ENCODE measurements at regions not wholly inside any gene's neighbourhood (a gene's known extent, or its start where the extent isn't known, plus 50 kb on each side); places are given as distances from the start of the nearest gene placed in this dataset.

- TF ChIP-seq POLR2AphosphoS5 (IDR thresholded peaks at IDR 0.05): no peak
- TF ChIP-seq CTCF (IDR thresholded peaks at IDR 0.05): no peak
Observed at GRCh38 chr15:27668471-27669220, 430.5 kb downstream of the OCA2 start.

All from transverse colon (tissue), 4 donors.